Uterus (tissue), 2 donors: ENCODE measurements at regions not wholly inside any gene's neighbourhood (a gene's known extent, or its start where the extent isn't known, plus 50 kb on each side); places are given as distances from the start of the nearest gene placed in this dataset.

Source experiments
- POLR2A ChIP-seq, 2 donors: fragments of 450-650 bp; IDR thresholded peaks; one replicate each; pipeline ENCODE4 v1.6.1; 2016; ENCODE audit warnings: antibody characterized with exemption in 2 of 2, mild to moderate bottlenecking in 1 of 2, moderate library complexity in 1 of 2
- TF ChIP-seq, protein P1 (sequence below), 4 experiments: fragments of 200-600 bp in 2 of 4; fragments of 450-650 bp in 2 of 4; sonication (generic) in 2 of 4; IDR thresholded peaks; one replicate each; pipeline ENCODE4 v1.5.1; 2016 to 2019; ENCODE audit warnings: antibody characterized with exemption in 4 of 4, mild to moderate bottlenecking in 2 of 4, moderate library complexity in 1 of 4

DNA sequence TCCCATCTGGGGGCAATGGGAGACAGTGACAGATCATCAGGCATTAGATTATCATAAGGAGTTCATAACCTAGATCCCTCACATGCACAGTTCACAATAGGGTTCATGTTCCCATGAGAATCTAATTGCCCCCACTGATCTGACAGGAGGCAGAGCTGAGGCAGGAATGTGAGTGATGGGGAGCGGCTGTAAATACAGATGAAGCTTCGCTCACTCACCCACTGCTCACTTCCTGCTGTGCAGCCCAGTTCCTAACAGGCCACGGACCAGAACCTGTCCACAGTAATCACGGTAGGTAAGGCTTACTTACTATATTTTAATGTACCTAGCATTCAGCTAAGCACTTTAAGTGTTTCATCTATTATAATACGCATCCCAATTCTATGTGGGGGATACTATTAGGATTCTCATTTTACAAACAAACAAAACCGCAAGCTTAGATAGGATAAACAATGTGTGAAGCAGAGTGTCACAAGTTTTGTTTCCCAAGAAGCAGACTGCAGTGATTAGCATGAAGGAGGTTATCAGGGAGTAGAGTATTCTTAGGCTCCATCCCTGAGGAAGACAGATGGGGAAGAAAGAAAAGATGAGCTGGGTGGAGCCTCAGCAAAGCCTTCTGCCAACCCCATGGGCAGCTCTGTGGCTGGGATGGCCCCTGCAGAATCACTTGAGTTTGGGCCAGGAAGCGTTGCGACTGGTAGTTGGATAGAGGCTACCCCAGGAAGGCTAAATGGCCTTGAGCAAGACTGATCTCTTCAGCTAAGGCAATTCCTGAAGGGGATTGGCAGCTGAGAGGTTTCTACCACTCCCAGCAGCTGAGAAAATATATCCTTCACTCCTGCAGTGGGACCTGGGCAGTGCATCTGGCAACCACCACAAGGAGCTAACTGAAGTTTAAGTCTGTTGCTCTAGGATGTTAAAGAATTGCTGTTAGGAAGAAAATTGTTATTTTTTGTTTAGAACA, 133.1 kb downstream of the MREG start:
- no peak for TF ChIP-seq POLR2A (IDR thresholded peaks at IDR 0.05)
- TF ChIP-seq, protein P1, sequence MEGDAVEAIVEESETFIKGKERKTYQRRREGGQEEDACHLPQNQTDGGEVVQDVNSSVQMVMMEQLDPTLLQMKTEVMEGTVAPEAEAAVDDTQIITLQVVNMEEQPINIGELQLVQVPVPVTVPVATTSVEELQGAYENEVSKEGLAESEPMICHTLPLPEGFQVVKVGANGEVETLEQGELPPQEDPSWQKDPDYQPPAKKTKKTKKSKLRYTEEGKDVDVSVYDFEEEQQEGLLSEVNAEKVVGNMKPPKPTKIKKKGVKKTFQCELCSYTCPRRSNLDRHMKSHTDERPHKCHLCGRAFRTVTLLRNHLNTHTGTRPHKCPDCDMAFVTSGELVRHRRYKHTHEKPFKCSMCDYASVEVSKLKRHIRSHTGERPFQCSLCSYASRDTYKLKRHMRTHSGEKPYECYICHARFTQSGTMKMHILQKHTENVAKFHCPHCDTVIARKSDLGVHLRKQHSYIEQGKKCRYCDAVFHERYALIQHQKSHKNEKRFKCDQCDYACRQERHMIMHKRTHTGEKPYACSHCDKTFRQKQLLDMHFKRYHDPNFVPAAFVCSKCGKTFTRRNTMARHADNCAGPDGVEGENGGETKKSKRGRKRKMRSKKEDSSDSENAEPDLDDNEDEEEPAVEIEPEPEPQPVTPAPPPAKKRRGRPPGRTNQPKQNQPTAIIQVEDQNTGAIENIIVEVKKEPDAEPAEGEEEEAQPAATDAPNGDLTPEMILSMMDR (IDR thresholded peaks at IDR 0.05): no peak
